AG04449 (cell line): ENCODE measurements at regions not wholly inside any gene's neighbourhood (a gene's known extent, or its start where the extent isn't known, plus 50 kb on each side); places are given as distances from the start of the nearest gene placed in this dataset.

Experiments used
- CTCF ChIA-PET: fragments of 350-600 bp; formaldehyde crosslinking; extraction: SDS; loops from one replicate; lab custom pipeline; 2021; ENCODE audit warnings: antibody characterized with exemption; lab: Yijun Ruan, JAX
- POLR2A ChIA-PET: fragments of 400-600, 350-600 bp; formaldehyde crosslinking; extraction: SDS; loops from one replicate; lab custom pipeline; 2020; ENCODE audit warnings: antibody characterized with exemption, inconsistent platforms; lab: Yijun Ruan, JAX
- DNase-seq: peaks from one replicate; pipeline ENCODE4 v3.0.0-alpha.2; 2010; ENCODE audit warnings: low read depth, low spot score
- H3K4me3 ChIP-seq: 2 replicates; pipeline ENCODE4 v1.5.1; 2011; ENCODE audit warnings: low read depth, mild to moderate bottlenecking, control low read depth, low read length
- CTCF ChIP-seq: IDR thresholded peaks from one replicate; pipeline ENCODE4 v1.5.1; 2011; ENCODE audit warnings: mild to moderate bottlenecking, moderate library complexity, low read length, control low read depth, inconsistent platforms; ENCODE audit not compliant: insufficient read depth; ENCODE audit errors: missing control alignments

GRCh38 chr22:44438056-44438455, 60.0 kb downstream of the RTL6 start:
- DNase-seq, result no peak
- no peak overlapping the region for H3K4me3 ChIP-seq
- TF ChIP-seq CTCF, result no peak
- ChIA-PET POLR2A (no interaction called here), CTCF (no interaction called here)

- DNase-seq, result no peak
- no peak overlapping the region for H3K4me3 ChIP-seq
- no peak for TF ChIP-seq CTCF
- CTCF ChIA-PET, result interaction anchor here (0.6 kb wide), 1 partner anchor 537 kb away, joined by 3 read pairs; no protein-coding TSS in a partner anchor
- POLR2A ChIA-PET, result no interaction called here
Measured at GRCh38 chr22:44437216-44438055, 60.6 kb downstream of the RTL6 start.

GRCh38 chr22:44436736-44437135, 61.3 kb downstream of the RTL6 start:
- TF ChIP-seq CTCF, result no peak
- POLR2A ChIA-PET, result no interaction called here
- DNase-seq, result no peak
- CTCF ChIA-PET, result no interaction called here
- H3K4me3 ChIP-seq, result no peak overlapping the region

- POLR2A ChIA-PET, result no interaction called here
- no peak for TF ChIP-seq CTCF
- CTCF ChIA-PET, result no interaction called here
- DNase-seq, result no peak
- no peak overlapping the region for H3K4me3 ChIP-seq
Measured at GRCh38 chr22:44431256-44431655, 66.8 kb downstream of the RTL6 start.

- ChIA-PET POLR2A (no interaction called here), CTCF (no interaction called here)
- TF ChIP-seq CTCF, result no peak
Measured at GRCh38 chr22:44430716-44431115, 67.3 kb downstream of the RTL6 start.

GRCh38 chr22:44429941-44430587, 68.0 kb downstream of the RTL6 start:
- POLR2A ChIA-PET, result no interaction called here
- no peak overlapping the region for H3K4me3 ChIP-seq
- CTCF ChIA-PET, result no interaction called here
- no peak for TF ChIP-seq CTCF
- DNase-seq, result no peak

More at GRCh38 chr22:44430716-44431115, 67.3 kb downstream of the RTL6 start:
- DNase-seq, result no peak
- no peak overlapping the region for H3K4me3 ChIP-seq
